Muscle of back (tissue), 3 donors: ENCODE measurements at regions not wholly inside any gene's neighbourhood (a gene's known extent, or its start where the extent isn't known, plus 50 kb on each side); places are given as distances from the start of the nearest gene placed in this dataset.

Experiments
- DNase-seq, 3 donors: peaks; one replicate each; pipeline versions ENCODE4 v3.0.0 to v3.0.0-alpha.2; 2013

DNA sequence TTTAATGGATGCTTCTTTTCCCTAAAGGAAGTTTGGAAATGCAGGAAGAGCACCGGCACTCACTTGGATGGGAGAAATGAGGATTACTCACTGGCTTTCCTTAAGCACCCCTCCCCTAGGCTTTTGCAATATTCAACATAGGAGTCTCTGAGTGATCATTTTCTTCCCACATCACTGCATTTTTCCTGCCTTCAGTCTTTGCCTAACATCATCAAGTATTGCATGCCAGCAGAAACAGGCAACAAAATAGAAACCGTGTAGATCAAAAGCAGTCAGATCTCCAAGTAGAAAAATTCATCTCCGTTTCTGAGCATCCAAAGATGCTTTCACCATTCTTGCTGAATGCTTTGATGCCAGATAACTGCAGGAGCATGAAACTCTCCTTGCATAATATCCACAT, 119.9 kb downstream of the ADCYAP1R1 start:
- peak in 2 of 3 donors; percentile 18 to 23 for DNase-seq

DNA sequence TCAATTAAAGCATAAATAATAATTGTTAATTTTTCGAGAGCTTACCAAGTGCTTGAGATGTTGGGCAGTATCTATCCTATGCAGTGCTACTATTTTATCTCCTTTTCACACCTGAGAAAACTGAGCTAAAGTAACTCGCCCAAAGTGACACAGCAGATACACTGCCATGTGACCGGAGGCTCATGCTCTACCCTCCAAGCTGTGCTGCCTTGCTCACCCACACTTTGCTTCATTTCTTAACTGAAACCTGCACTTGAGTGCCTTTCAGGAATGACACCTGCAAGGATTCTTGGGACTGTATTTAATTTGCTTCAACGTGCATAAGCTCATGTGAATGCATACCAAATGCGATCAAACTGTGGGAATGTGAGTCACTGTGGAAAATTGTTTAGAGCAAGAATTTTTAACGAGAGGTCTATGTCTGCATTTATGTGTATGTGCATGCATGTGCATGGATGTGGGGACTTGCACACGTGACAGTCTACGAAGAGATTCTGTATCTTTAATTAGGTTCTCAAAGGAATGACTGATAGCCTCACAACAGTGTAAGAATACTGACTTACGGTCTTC, 119.2 kb downstream of the ADCYAP1R1 start:
- no peak for DNase-seq
